ENCODE measurements at regions not wholly inside any gene's neighbourhood (a gene's known extent, or its start where the extent isn't known, plus 50 kb on each side); places are given as distances from the start of the nearest gene placed in this dataset.

- intact Hi-C loops (cut with micrococcal nuclease): no loop called here
- Histone ChIP-seq H3K9me3 (replicated peaks in 1 of 2; ENCODE audit: control insufficient read depth in 1 of 2, insufficient read depth in 1 of 2, low read length in 2 of 2) (peaks cover 8 to 10% of the 10 kb centered on the region in 2 donors), H3K9ac (ENCODE audit: insufficient read depth, low read length, poor library complexity, severe bottlenecking) (no peak overlapping the region), H3K79me2 (ENCODE audit: insufficient read depth, low read length) (no peaks in the 10 kb centered on the region), H2AFZ (ENCODE audit: insufficient read depth, low read depth, low read length, poor library complexity, severe bottlenecking) (no peak overlapping the region), H3K27ac (ENCODE audit: low read depth in 1 of 2, low read length in 2 of 2) (no peak overlapping the region), H3K4me3 (replicated peaks in 1 of 3; ENCODE audit: low read depth in 2 of 3, low read length in 3 of 3) (no peak overlapping the region), H3K4me2 (replicated peaks; ENCODE audit: extremely low read depth, low read length, poor library complexity, severe bottlenecking) (no peak overlapping the region), H3K4me1 (ENCODE audit: control insufficient read depth in 1 of 2, insufficient read depth in 2 of 2, low read length in 2 of 2) (no peaks in the 10 kb centered on the region), H4K20me1 (ENCODE audit: insufficient read depth, low read length) (no peaks in the 10 kb centered on the region), H3K36me3 (replicated peaks in 1 of 2; ENCODE audit: control insufficient read depth in 1 of 2, insufficient read depth in 2 of 2, low read length in 2 of 2) (no peaks in the 10 kb centered on the region), H3K27me3 (ENCODE audit: control insufficient read depth in 2 of 2, insufficient read depth in 2 of 2, low read length in 2 of 2) (no peaks in the 10 kb centered on the region)
- WGBS (ENCODE audit: insufficient coverage): 100% methylated on average over 1 of the region's 1 CpG
- peaks cover 7 to 18% (median 15%) of the 10 kb centered on the region in 7 donors for H3K9me3 Mint-ChIP-seq
- peaks cover 0 to 8% (median 1%) of the 10 kb centered on the region in 3 donors for H3K27me3 Mint-ChIP-seq (ENCODE audit: low read depth in 3 of 3)
- DNase-seq: no peak
- H3K4me1 Mint-ChIP-seq: no peaks in the 10 kb centered on the region
- H3K4me3 Mint-ChIP-seq: no peak overlapping the region
- TF ChIP-seq CTCF (IDR thresholded peaks at IDR 0.05): no peak
- no peak overlapping the region for H3K27ac Mint-ChIP-seq
- no peaks in the 10 kb centered on the region for H3K36me3 Mint-ChIP-seq
These were observed 270.0 kb downstream of the AGTPBP1 start for GRCh38 chr9:85471791-85472190.

DNA sequence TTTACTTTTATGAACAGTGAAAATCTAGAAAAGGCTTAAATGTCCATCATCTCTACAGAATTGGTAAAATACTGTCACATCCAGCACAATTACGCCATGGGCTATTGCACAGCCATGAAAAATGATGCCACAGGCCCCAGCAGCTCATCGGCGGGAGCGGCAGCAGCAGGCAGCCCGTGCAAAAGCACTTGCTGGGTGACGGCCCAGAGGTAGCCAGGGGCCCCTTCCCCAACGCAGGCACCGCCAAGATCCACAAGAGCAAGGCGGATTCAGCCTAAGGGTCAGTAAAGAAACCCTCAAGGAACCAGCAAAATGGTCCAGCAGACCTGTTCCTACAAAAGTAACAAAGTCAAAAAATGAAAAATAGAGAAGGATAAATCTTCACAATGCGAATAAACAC, 272.7 kb downstream of the AGTPBP1 start:
- Histone ChIP-seq H3K27ac (ENCODE audit: low read depth in 1 of 2, low read length in 2 of 2) (no peak overlapping the region), H3K4me3 (replicated peaks in 1 of 3; ENCODE audit: low read depth in 2 of 3, low read length in 3 of 3) (no peak overlapping the region), H3K36me3 (replicated peaks in 1 of 2; ENCODE audit: control insufficient read depth in 1 of 2, insufficient read depth in 2 of 2, low read length in 2 of 2) (no peaks in the 10 kb centered on the region), H2AFZ (ENCODE audit: insufficient read depth, low read depth, low read length, poor library complexity, severe bottlenecking) (no peak overlapping the region), H3K79me2 (ENCODE audit: insufficient read depth, low read length) (no peaks in the 10 kb centered on the region), H4K20me1 (ENCODE audit: insufficient read depth, low read length) (no peaks in the 10 kb centered on the region), H3K4me1 (ENCODE audit: control insufficient read depth in 1 of 2, insufficient read depth in 2 of 2, low read length in 2 of 2) (no peaks in the 10 kb centered on the region), H3K27me3 (ENCODE audit: control insufficient read depth in 2 of 2, insufficient read depth in 2 of 2, low read length in 2 of 2) (no peaks in the 10 kb centered on the region), H3K4me2 (replicated peaks; ENCODE audit: extremely low read depth, low read length, poor library complexity, severe bottlenecking) (no peak overlapping the region), H3K9me3 (replicated peaks in 1 of 2; ENCODE audit: control insufficient read depth in 1 of 2, insufficient read depth in 1 of 2, low read length in 2 of 2) (no peaks in the 10 kb centered on the region), H3K9ac (ENCODE audit: insufficient read depth, low read length, poor library complexity, severe bottlenecking) (no peak overlapping the region)
- intact Hi-C loops (cut with micrococcal nuclease): no loop called here
- 100% methylated on average over 3 of the region's 10 CpGs for WGBS (ENCODE audit: insufficient coverage)
- H3K9me3 Mint-ChIP-seq: peaks cover 0 to 8% (median 1%) of the 10 kb centered on the region in 7 donors
- H3K36me3 Mint-ChIP-seq: no peaks in the 10 kb centered on the region
- no peak overlapping the region for H3K27ac Mint-ChIP-seq
- DNase-seq: no peak
- H3K4me3 Mint-ChIP-seq: no peak overlapping the region
- H3K27me3 Mint-ChIP-seq (ENCODE audit: low read depth in 3 of 3): peaks cover 0 to 10% (median 1%) of the 10 kb centered on the region in 3 donors
- TF ChIP-seq CTCF (IDR thresholded peaks at IDR 0.05): no peak
- no peaks in the 10 kb centered on the region for H3K4me1 Mint-ChIP-seq

All from CD14-positive monocyte (primary cell).